Inflammatory macrophage treated with lipopolysaccharide for 1 hour (primary cell): ENCODE measurements at regions not wholly inside any gene's neighbourhood (a gene's known extent, or its start where the extent isn't known, plus 50 kb on each side); places are given as distances from the start of the nearest gene placed in this dataset.
"Not testable (repeated sequence)": the region's sequence is repeated elsewhere in the genome, so short reads cannot be mapped to it uniquely, and the experiment has no call there.

Experiments
- DNase-seq, 2 donors: peaks; one replicate each; pipeline ENCODE4 v3.0.0-alpha.2; 2020 to 2022

DNA sequence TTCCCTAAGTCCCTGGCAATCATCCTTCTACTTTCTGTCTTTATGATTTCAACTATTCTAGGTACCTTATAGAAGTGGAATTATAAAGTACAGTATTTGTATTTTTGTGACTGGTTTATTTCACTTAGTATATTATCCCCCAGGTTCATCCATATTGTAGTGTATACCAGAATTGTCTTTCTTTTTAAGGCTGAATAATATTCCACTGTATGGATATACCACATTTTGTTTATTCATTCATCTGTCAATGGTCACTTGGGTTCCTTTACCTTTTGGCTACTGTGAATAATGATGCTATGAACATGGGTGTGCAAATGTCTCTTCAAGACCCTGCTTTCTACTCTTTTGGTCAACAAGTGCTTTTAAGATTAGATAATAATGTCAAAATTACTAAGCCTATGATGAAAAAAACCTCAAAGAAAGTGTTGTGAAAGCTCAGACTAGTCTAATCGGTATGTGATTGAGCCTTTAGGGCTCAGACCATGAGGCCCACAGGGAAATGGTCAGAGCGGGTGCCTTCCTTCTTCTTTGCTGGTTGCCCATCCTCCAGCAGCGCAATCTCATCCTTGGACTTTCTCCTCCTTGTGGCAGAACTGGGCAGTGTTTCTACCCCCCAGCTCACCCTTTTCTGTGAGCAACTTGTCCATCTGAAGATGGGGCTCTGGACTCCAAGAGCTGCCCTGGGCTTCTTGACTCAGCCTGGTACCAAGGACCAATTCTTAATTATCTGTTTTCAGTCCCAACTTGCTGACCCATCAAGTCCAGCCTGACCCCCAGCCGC is 105.4 kb downstream of the TTC8 start:
- DNase-seq: peak in 1 of 2 donors; percentile 6

- no peak for DNase-seq
Measured at GRCh38 chr14:88931321-88932110, 107.1 kb downstream of the TTC8 start.

GRCh38 chr14:88933191-88933590 is 108.7 kb downstream of the TTC8 start:
- DNase-seq: no peak

DNA sequence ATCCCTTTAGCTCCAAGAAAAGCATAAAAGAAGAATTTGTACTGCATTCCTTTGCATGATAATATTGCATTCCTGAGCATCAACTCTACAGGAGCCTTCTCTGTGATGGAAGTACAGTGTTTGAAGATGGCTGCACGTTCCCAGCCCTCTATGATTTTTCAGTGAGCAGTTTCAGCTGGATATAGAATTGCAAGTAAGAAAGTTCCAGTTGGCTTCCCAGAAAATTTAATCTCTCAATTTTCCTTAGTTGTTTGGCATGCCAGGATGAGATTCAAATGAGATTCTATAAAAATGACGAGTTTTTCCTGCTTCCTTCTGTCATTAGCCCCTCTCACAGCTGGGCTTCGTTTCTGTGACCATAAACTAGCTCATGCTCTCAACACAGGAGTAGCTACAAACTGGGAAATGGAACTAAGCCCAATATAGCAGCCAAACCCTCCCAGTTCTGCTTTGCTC is 109.9 kb downstream of the TTC8 start:
- no peak for DNase-seq

DNA sequence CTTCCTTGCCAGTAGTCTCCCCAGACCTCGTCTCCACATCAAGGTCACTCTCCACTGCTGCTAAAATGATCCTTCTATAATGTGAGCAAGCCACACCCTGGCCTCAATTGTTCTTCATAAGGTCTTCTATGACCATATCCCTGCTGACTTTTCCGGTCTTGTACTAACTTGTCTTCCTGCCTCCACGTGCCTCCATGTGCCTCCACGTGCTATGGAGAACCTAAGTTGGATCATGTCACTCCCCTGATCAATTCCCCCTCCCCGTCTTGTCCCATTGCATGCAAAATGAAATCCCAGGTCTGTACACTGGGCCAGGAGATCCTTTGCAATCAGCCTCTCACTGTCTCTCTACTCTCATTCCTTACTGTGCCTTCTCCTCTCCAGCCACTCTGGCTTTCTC is 110.6 kb downstream of the TTC8 start:
- no peak for DNase-seq

- DNase-seq: no peak
Measured at GRCh38 chr14:88937706-88938105, 113.3 kb downstream of the TTC8 start.

GRCh38 chr14:88940671-88941070 is 116.2 kb downstream of the TTC8 start:
- no peak for DNase-seq

- no peak for DNase-seq
Measured at GRCh38 chr14:88941414-88941813, 117.0 kb downstream of the TTC8 start.

GRCh38 chr14:88947646-88948598 is 123.5 kb downstream of the TTC8 start:
- DNase-seq: no peak

DNA sequence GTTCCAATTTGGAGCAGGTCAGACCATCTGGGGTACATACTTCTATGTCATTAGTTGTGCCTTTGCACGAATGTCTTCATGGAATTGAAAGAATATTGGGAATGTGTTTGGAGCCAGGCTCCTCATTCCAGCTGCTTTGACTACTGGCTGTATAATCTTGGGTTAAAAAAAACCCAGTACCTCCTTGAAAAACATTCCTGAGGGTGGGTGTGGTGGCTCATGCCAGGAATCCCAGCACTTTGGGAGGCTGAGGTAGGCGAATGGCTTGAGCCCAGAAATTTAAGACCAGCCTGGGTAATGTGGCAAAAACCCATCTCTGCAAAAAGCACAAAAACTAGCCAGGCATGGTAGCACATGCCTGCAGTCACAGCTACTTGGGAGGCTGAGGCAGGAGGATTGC is 125.6 kb downstream of the TTC8 start:
- no peak for DNase-seq

GRCh38 chr14:88951370-88951769 is 126.9 kb downstream of the TTC8 start:
- no peak for DNase-seq

GRCh38 chr14:88952901-88953300 is 128.4 kb downstream of the TTC8 start:
- no peak for DNase-seq

DNA sequence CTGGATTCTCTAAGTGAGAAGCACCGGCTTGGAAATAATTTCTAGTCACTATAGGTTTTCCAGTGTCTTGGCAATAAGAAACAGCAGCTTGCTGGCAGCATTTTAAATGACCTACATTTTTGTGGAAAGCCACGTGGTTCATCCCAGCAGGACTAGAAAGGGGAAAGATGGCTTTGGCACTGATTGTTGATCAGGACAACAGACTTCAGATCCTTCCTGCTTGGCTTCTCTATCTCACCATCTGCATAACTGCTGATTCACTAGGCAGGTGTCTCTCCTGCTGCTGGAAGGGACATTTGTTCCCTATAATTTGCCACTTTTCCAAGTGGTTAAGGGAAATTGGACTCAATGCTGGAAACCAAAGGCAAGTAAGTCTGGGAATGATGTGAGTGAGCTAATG is 131.0 kb downstream of the TTC8 start:
- no peak for DNase-seq

DNA sequence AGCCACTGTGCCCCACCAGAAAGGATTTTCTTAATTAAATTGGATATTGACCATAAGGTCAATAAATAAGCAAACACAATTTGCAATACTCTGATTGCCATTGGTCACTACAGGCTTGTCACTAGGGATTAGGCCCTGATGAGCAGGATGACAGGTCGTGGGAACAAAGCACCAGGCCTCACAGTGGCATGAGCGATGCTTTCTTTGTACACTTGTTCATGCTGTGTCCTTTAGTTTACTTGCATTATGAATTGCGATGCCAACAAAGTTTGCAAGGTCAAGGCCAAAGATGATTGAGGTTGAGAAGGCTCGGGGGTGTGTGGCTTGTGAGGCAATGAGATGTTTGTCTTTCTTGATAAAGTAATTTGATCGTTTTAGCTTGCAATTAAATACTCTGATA is 136.0 kb downstream of the TTC8 start:
- DNase-seq: no peak

DNA sequence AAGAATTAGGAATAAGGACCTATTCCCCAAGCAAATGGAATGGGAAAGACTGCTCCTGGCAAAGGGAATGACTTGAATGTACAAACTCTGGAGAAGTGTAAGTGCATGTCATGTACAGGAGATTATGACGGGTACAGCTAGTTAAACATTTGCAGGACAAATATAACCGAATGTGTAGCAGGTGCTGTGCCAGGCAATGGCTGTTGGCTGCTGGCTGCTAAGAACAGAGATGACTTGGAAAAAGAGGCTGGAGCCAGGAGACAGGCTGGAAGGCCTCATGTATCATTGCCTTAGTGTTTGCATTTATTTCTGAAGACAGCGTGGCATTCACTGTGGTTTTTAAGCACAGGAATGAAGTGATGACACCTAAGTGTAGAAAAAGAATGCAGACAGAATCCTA is 136.8 kb downstream of the TTC8 start:
- no peak for DNase-seq

DNA sequence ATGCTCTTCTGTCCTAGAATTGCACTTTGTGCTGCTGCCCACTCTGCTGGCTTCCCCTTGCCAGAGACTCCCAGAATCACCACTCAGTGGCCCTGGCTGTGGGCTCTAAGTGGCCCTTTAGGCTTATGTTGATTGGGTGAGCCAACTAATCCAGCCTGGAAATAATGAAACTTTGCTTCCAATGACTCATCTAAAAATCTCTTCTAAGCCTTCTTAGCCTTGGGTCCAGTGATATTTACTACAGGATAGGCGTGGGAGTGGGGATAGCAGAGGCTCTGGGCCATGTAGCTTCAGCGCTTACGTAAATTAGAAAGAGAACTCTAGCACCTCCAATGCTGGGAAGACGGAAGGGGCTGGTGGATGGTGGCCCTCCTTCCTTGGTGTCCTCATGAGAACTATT is 137.9 kb downstream of the TTC8 start:
- DNase-seq: no peak

GRCh38 chr14:88967299-88967698 is 142.8 kb downstream of the TTC8 start:
- DNase-seq: no peak

DNA sequence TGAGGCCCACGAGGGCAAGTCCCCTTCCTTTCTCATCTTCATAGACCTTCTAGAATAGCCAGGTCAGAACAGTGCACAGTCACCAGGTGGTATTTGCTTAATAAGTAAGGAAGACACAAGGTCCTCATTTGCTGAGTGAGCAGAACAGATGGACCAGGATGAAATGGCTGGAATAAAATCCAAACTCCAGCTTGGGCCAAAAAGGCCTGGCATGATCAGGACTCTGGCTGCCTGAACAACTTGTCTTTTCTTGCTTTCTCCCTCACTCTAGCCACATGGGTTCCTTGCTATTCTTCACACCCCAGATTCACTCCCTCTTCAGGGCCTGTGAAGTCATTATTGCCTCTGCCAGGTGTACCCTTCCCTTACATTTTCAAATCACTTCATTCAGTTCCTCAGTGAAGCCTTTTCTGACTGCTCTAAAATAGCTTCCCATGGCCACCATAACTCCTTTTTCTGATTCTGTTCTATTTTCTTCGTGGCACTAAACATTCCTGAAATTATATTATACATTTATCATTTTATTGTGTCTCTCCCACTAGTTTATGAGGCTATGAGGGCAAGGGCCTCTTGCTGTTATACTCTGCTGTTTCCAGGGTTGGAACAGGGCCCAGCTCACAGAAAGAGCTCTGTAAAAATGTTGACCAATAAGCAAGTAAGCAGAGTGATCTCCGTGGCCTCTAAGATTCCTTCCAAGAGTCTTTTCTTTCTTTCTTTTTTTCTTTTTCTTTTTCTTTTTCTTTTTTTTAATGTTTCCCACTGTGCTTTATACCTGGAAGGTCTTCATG is 150.8 kb downstream of the TTC8 start:
- no peak for DNase-seq

DNA sequence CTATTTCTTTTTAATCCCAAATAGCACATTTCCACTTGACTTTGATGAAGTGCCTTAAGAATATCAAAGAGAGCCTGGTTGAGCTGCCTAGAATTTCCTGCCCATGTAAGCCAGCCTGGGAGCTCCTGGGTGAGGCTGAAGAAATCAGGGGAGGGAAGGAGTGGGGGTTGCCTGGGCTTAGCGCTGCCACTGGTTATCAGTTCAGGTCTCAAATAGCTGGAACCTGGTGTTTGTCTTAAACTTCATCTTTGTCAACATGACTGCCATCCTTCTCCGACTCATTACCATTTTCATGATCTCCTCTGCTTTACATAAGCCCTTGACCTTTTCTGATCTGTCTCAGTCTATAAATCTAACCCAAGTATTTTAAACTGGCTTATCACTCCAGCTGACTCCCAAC is 151.5 kb downstream of the TTC8 start:
- DNase-seq: no peak

DNA sequence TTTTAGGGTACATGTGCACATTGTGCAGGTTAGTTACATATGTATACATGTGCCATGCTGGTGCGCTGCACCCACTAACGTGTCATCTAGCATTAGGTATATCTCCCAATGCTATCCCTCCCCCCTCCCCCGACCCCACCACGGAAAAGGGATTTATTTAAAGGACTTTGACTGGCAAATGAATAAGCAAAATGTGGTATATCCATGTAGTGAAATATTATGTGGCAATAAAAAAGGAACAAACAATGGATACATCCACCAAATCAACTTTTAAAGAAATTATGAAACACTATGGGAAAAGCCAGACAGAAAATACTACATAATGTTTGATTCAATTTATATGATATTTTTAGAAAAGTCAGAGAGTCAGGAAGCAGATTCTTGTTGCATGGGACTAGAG is 156.5 kb downstream of the TTC8 start:
- DNase-seq: not testable (repeated sequence)

GRCh38 chr14:88981948-88982347 is 157.5 kb downstream of the TTC8 start:
- DNase-seq: no peak

DNA sequence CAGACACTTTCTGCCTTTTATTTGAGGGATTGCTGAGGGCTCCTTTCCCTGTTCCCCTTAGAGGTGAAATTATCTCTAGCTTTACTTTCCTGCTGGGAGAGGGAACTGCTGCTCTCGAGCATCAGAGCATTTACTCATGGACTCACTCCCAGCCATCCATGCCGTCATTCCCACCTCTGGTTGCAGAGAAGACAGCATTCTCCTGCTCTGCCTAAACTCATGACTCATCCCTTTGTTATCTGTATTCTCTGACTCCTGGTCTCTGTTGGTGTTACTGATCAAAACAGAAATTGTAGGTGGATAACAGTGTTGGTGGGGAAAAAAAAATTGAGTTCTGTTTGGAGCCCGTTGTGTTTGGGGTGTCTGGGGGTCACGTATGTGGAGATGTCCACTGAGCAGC is 159.3 kb downstream of the TTC8 start:
- no peak for DNase-seq
